ENCODE measurements at regions not wholly inside any gene's neighbourhood (a gene's known extent, or its start where the extent isn't known, plus 50 kb on each side); places are given as distances from the start of the nearest gene placed in this dataset.

DNA sequence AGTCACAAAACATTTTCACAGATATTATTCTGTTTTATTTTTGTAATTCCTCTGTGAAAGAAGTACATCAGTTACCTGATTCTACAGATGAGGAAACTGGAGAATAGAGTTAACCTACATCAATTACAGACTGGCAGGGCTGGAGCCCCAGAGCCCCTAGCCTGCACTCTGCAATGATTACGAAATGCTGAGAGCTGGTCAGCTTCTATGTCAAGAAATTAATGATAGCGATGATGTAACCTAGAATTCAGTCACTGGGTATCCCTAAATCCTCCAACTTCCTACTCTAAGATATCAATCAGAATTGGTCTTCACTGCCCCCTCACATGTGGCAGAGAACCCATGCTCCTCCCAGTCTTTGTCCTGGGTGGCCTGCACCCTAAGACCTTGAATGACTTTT lies 273.5 kb upstream of the PLET1 start:
- TF ChIP-seq, protein P1, sequence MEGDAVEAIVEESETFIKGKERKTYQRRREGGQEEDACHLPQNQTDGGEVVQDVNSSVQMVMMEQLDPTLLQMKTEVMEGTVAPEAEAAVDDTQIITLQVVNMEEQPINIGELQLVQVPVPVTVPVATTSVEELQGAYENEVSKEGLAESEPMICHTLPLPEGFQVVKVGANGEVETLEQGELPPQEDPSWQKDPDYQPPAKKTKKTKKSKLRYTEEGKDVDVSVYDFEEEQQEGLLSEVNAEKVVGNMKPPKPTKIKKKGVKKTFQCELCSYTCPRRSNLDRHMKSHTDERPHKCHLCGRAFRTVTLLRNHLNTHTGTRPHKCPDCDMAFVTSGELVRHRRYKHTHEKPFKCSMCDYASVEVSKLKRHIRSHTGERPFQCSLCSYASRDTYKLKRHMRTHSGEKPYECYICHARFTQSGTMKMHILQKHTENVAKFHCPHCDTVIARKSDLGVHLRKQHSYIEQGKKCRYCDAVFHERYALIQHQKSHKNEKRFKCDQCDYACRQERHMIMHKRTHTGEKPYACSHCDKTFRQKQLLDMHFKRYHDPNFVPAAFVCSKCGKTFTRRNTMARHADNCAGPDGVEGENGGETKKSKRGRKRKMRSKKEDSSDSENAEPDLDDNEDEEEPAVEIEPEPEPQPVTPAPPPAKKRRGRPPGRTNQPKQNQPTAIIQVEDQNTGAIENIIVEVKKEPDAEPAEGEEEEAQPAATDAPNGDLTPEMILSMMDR (IDR thresholded peaks at IDR 0.05; ENCODE audit: low read depth, low read length, poor library complexity, severe bottlenecking) = no peak
- no peak for TF ChIP-seq EZH2phosphoT487 (IDR thresholded peaks at IDR 0.05; ENCODE audit: borderline replicate concordance, low read length)

Data from DOHH2 (cell line).